ENCODE measurements at regions not wholly inside any gene's neighbourhood (a gene's known extent, or its start where the extent isn't known, plus 50 kb on each side); places are given as distances from the start of the nearest gene placed in this dataset.

DNA sequence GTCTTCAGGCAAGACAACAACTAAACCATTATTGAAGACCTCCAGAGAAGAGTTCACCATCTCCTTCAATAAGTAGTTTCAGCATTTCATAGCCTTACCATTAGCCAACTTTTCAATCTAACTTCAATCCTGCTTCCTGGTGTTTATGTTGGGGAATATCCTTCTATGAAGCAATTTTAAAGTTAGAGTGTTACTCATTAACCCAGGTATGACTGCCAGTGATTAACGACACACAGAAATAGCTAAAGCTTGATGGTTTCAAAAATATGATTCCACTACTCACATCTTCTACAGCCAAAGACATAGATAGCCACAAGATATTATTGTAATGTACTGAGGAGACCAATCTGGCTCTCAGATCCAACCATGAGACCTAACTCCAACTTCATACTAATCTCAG is 403.2 kb downstream of the EFNB2 start:
- TF ChIP-seq, protein P1, sequence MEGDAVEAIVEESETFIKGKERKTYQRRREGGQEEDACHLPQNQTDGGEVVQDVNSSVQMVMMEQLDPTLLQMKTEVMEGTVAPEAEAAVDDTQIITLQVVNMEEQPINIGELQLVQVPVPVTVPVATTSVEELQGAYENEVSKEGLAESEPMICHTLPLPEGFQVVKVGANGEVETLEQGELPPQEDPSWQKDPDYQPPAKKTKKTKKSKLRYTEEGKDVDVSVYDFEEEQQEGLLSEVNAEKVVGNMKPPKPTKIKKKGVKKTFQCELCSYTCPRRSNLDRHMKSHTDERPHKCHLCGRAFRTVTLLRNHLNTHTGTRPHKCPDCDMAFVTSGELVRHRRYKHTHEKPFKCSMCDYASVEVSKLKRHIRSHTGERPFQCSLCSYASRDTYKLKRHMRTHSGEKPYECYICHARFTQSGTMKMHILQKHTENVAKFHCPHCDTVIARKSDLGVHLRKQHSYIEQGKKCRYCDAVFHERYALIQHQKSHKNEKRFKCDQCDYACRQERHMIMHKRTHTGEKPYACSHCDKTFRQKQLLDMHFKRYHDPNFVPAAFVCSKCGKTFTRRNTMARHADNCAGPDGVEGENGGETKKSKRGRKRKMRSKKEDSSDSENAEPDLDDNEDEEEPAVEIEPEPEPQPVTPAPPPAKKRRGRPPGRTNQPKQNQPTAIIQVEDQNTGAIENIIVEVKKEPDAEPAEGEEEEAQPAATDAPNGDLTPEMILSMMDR (IDR thresholded peaks at IDR 0.05; ENCODE audit: borderline replicate concordance) = no peak
- H3K27ac ChIP-seq (replicated peaks) = no peak overlapping the region
- H3K9me3 ChIP-seq (replicated peaks) = peaks cover 14% of the 10 kb centered on the region
- intact Hi-C loops (cut with micrococcal nuclease) = no loop called here
- H3K27me3 ChIP-seq (ENCODE audit: low read depth) = no peaks in the 10 kb centered on the region
- no peak overlapping the region for H3K4me3 ChIP-seq
- no peaks in the 10 kb centered on the region for H3K36me3 ChIP-seq
- H3K4me1 ChIP-seq = no peaks in the 10 kb centered on the region
- no peak for DNase-seq

DNA sequence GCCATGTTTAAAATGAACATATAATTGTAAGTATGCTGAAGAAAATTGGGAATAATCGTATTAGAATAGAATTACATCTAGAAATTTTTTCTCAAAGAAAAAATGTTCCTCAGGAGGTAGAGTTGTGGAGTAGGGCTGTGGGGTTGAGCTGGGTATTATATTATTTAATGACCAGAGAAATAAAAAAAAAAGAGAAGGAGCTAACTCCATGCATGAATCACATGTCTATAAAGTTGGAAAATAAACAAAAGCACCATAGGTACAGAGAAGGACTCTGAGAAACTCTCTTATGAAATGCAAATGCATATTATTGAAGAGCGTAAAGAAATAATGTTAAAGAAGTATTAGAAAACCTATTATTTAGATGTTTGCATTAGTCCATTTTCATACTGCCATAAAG is 405.5 kb downstream of the EFNB2 start:
- Histone ChIP-seq H3K4me3 (no peak overlapping the region), H3K27me3 (ENCODE audit: low read depth) (peaks cover 9% of the 10 kb centered on the region), H3K9me3 (replicated peaks) (peaks cover 7% of the 10 kb centered on the region), H3K36me3 (no peaks in the 10 kb centered on the region), H3K27ac (replicated peaks) (no peak overlapping the region), H3K4me1 (no peaks in the 10 kb centered on the region)
- intact Hi-C loops (cut with micrococcal nuclease) = no loop called here
- TF ChIP-seq, protein P1 (IDR thresholded peaks at IDR 0.05; ENCODE audit: borderline replicate concordance) = no peak
- DNase-seq = no peak

- H3K27me3 ChIP-seq (ENCODE audit: low read depth) = peaks cover 9% of the 10 kb centered on the region
- peaks cover 7% of the 10 kb centered on the region for H3K9me3 ChIP-seq (replicated peaks)
- no peak overlapping the region for H3K4me3 ChIP-seq
- H3K36me3 ChIP-seq = no peaks in the 10 kb centered on the region
- no peak overlapping the region for H3K27ac ChIP-seq (replicated peaks)
- intact Hi-C loops (cut with micrococcal nuclease) = no loop called here
- no peaks in the 10 kb centered on the region for H3K4me1 ChIP-seq
- TF ChIP-seq, protein P1 (IDR thresholded peaks at IDR 0.05; ENCODE audit: borderline replicate concordance) = no peak
- no peak for DNase-seq
Observed at GRCh38 chr13:106129273-106129672, 406.2 kb downstream of the EFNB2 start.

DNA sequence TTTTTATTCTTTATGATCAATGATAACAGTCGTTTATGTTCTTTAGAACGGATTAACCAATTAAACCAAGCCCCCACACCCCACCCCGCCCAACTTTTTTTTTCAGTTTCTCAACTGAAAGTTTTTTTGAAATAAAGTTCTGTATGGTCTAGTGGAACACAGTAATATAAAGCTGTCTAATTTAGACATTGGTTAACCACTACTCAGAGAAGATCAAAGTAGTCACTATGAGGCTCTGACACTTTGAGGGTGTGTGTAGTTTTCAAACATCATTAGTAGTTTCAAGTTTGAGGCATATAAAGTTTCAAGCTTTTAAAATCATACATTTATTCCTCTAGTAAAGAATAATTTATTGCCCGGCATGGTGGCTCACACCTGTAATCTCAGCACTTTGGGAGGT is 413.2 kb downstream of the EFNB2 start:
- H3K4me1 ChIP-seq = no peaks in the 10 kb centered on the region
- DNase-seq = no peak
- H3K27me3 ChIP-seq (ENCODE audit: low read depth) = peaks cover 9% of the 10 kb centered on the region
- no peak overlapping the region for H3K4me3 ChIP-seq
- intact Hi-C loops (cut with micrococcal nuclease) = no loop called here
- H3K9me3 ChIP-seq (replicated peaks) = no peaks in the 10 kb centered on the region
- H3K36me3 ChIP-seq = no peaks in the 10 kb centered on the region
- TF ChIP-seq, protein P1 (IDR thresholded peaks at IDR 0.05; ENCODE audit: borderline replicate concordance) = no peak
- no peak overlapping the region for H3K27ac ChIP-seq (replicated peaks)

DNA sequence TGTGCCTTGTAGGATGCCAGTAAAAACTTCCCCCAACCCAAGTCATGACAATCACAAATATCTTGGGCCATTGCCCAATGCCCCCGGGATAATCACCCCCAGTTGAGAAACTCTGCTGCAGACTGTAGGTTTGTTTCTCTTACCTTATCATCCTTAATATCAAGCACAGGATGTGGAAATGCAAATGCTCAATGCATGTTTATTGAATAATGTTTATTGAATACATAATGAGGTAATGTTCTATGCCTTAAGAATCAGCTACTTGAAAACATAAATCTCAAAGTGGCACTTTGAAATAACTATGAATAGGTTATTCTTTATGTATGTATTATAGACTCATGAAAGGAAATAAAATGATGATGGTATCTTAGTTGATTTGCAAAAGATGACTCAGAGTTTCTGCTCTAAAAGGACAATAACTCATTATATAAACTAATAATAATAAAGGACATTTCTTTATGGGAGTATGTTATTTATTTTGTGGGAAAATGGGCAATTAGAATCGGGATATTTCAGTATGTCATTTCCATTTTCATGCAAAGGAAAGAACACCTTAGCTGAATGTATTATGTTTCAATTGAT is 414.2 kb downstream of the EFNB2 start:
- Histone ChIP-seq H3K27ac (replicated peaks) (no peak overlapping the region), H3K27me3 (ENCODE audit: low read depth) (peaks cover 9% of the 10 kb centered on the region), H3K9me3 (replicated peaks) (no peaks in the 10 kb centered on the region), H3K4me1 (no peaks in the 10 kb centered on the region), H3K4me3 (no peak overlapping the region), H3K36me3 (no peaks in the 10 kb centered on the region)
- intact Hi-C loops (cut with micrococcal nuclease) = no loop called here
- no peak for DNase-seq
- TF ChIP-seq, protein P1 (IDR thresholded peaks at IDR 0.05; ENCODE audit: borderline replicate concordance) = no peak
